ENCODE measurements at regions not wholly inside any gene's neighbourhood (a gene's known extent, or its start where the extent isn't known, plus 50 kb on each side); places are given as distances from the start of the nearest gene placed in this dataset.

DNA sequence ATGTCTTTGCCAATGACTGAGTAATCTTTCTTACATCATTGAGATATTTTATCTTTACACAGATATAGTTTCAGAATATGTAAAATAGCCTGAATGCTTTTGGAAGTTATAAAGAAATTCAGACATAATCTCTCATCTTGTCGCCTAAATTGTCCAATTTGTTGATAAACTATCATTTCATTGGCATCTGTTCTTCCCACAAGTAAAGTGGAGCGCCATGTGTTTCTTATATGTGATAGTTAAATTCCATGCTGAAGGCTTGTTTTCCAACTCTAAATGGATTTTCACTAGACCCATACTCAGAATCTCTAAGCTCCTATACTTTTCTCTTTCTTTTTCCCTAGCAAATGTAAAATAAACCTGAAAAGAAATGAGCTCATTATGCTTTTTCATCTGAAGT, 640.1 kb upstream of the MBL2 start:
- H3K4me1 Mint-ChIP-seq (ENCODE audit: low read depth) = no peaks in the 10 kb centered on the region
- Histone ChIP-seq H3K4me3 (ENCODE audit: low read length) (no peak overlapping the region), H3K27me3 (ENCODE audit: control insufficient read depth in 1 of 2, insufficient read depth in 2 of 2, low read length in 2 of 2) (no peaks in the 10 kb centered on the region), H3K9me3 (ENCODE audit: control insufficient read depth in 1 of 2, insufficient read depth in 1 of 2, low read length in 2 of 2) (peaks cover 0 to 9% of the 10 kb centered on the region in 2 experiments), H3K27ac (ENCODE audit: low read depth in 1 of 2, low read length in 2 of 2) (no peak overlapping the region), H3K36me3 (ENCODE audit: insufficient read depth, low read length) (no peaks in the 10 kb centered on the region), H3K4me1 (ENCODE audit: insufficient read depth, low read length) (no peaks in the 10 kb centered on the region)
- ChIA-PET POLR2A (no interaction called here), CTCF (no interaction called here)
- peaks cover 12% of the 10 kb centered on the region for H3K9me3 Mint-ChIP-seq
- TF ChIP-seq, protein P1, sequence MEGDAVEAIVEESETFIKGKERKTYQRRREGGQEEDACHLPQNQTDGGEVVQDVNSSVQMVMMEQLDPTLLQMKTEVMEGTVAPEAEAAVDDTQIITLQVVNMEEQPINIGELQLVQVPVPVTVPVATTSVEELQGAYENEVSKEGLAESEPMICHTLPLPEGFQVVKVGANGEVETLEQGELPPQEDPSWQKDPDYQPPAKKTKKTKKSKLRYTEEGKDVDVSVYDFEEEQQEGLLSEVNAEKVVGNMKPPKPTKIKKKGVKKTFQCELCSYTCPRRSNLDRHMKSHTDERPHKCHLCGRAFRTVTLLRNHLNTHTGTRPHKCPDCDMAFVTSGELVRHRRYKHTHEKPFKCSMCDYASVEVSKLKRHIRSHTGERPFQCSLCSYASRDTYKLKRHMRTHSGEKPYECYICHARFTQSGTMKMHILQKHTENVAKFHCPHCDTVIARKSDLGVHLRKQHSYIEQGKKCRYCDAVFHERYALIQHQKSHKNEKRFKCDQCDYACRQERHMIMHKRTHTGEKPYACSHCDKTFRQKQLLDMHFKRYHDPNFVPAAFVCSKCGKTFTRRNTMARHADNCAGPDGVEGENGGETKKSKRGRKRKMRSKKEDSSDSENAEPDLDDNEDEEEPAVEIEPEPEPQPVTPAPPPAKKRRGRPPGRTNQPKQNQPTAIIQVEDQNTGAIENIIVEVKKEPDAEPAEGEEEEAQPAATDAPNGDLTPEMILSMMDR (IDR thresholded peaks at IDR 0.05) = no peak
- H3K4me3 Mint-ChIP-seq = no peak overlapping the region
- H3K27me3 Mint-ChIP-seq = no peaks in the 10 kb centered on the region
- no peak overlapping the region for H3K27ac Mint-ChIP-seq
- H3K36me3 Mint-ChIP-seq (ENCODE audit: low read depth) = no peaks in the 10 kb centered on the region
- DNase-seq (no peak), ATAC-seq (ENCODE audit: poor library complexity) (no peak)
- intact Hi-C loops (cut with DNase I, micrococcal nuclease) = no loop called here

DNA sequence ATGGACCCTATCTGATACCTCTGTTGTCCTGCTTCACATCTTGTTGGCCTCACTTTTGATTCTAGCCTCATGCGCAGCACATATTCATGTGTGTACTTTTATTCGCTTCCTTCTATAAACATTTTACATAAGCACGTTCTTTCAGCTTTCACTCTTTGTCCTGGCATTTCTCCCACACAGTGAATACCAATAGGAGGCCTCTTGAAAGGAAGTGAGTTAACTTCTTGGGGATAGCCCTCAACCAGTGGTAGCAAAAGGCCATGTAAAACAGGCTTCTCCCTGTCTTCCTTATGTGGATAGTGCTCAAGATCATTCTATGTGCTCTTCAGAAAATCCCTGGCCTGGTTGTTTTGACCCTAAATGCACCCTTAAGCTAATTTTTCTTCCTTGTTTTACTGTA, 633.9 kb upstream of the MBL2 start:
- POLR2A ChIA-PET = no interaction called here

DNA sequence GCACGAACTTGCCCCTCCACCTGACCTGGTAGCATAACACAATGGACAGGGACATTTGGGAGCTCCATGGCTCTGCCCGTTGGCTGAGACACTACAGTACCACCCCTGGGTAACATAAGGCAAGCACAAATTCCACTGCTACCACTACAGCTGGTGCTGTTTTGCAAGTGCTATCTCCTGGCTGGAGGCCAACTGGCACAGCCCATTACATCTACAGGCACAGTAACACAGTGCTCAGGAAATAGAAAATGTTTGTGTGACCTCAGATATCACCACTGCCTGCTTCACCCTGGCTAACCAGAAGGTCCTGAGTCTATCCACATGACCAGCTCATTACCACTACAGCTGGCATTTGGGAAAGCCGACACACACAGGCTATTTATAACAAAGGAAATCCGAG, 631.1 kb upstream of the MBL2 start:
- CTCF ChIA-PET = no interaction called here
- no peaks in the 10 kb centered on the region for H3K27me3 ChIP-seq (ENCODE audit: control insufficient read depth in 1 of 2, insufficient read depth in 2 of 2, low read length in 2 of 2)
- H3K4me3 ChIP-seq (ENCODE audit: low read length) = no peak overlapping the region
- Mint-ChIP-seq H3K4me3 (no peak overlapping the region), H3K9me3 (peaks cover 3% of the 10 kb centered on the region), H3K36me3 (ENCODE audit: low read depth) (no peaks in the 10 kb centered on the region), H3K4me1 (ENCODE audit: low read depth) (no peaks in the 10 kb centered on the region), H3K27ac (no peak overlapping the region), H3K27me3 (no peaks in the 10 kb centered on the region)
- intact Hi-C loops (cut with DNase I, micrococcal nuclease) = no loop called here
- H3K9me3 ChIP-seq (ENCODE audit: control insufficient read depth in 1 of 2, insufficient read depth in 1 of 2, low read length in 2 of 2) = peaks cover 0 to 13% of the 10 kb centered on the region in 2 experiments
- ATAC-seq (ENCODE audit: poor library complexity) = no peak
- DNase-seq = no peak
- H3K4me1 ChIP-seq (ENCODE audit: insufficient read depth, low read length) = no peaks in the 10 kb centered on the region
- POLR2A ChIA-PET = no interaction called here
- no peak overlapping the region for H3K27ac ChIP-seq (ENCODE audit: low read depth in 1 of 2, low read length in 2 of 2)
- TF ChIP-seq, protein P1 (IDR thresholded peaks at IDR 0.05) = no peak
- H3K36me3 ChIP-seq (ENCODE audit: insufficient read depth, low read length) = no peaks in the 10 kb centered on the region

More for the DNA sequence above, 633.9 kb upstream of the MBL2 start:
- H3K36me3 ChIP-seq (ENCODE audit: insufficient read depth, low read length) = no peaks in the 10 kb centered on the region
- H3K4me1 ChIP-seq (ENCODE audit: insufficient read depth, low read length) = no peaks in the 10 kb centered on the region
- intact Hi-C loops (cut with DNase I, micrococcal nuclease) = no loop called here
- CTCF ChIA-PET = no interaction called here
- ATAC-seq (ENCODE audit: poor library complexity) (no peak), DNase-seq (no peak)
- Mint-ChIP-seq H3K4me1 (ENCODE audit: low read depth) (no peaks in the 10 kb centered on the region), H3K36me3 (ENCODE audit: low read depth) (no peaks in the 10 kb centered on the region), H3K4me3 (no peak overlapping the region), H3K9me3 (peaks cover 3% of the 10 kb centered on the region), H3K27ac (no peak overlapping the region), H3K27me3 (no peaks in the 10 kb centered on the region)
- TF ChIP-seq, protein P1 (IDR thresholded peaks at IDR 0.05) = no peak
- H3K27me3 ChIP-seq (ENCODE audit: control insufficient read depth in 1 of 2, insufficient read depth in 2 of 2, low read length in 2 of 2) = no peaks in the 10 kb centered on the region
- no peak overlapping the region for H3K27ac ChIP-seq (ENCODE audit: low read depth in 1 of 2, low read length in 2 of 2)
- no peak overlapping the region for H3K4me3 ChIP-seq (ENCODE audit: low read length)
- peaks cover 0 to 10% of the 10 kb centered on the region in 2 experiments for H3K9me3 ChIP-seq (ENCODE audit: control insufficient read depth in 1 of 2, insufficient read depth in 1 of 2, low read length in 2 of 2)
